Pancreas (tissue), 10 donors: ENCODE measurements at regions not wholly inside any gene's neighbourhood (a gene's known extent, or its start where the extent isn't known, plus 50 kb on each side); places are given as distances from the start of the nearest gene placed in this dataset.

Experiments
- ATAC-seq, 4 donors: fragments of 200-7000 bp; cut with Tn5 transposase; one replicate each; pipeline versions ENCODE4 v1.8.0 to v1.9.1; 2020; ENCODE audit warnings: mild to moderate bottlenecking in 4 of 4, moderate library complexity in 4 of 4
- DNase-seq, 6 donors: peaks; one replicate each; pipeline ENCODE4 v3.0.0-alpha.2; 2020
- FAIRE-seq: peaks from 2 replicates; lab custom pipeline; 2012; peaks lifted over from hg19 to GRCh38; lab: Jason Lieb, UNC
- H3K27ac ChIP-seq, 4 donors: fragments of 200-600 bp; sonication (generic); 1 replicate in 3 of 4; 2 replicates in 1 of 4; pipeline versions ENCODE4 v1.5.0 to v1.8.0; 2020
- H3K27me3 ChIP-seq, 4 donors: fragments of 200-600 bp; one replicate each; pipeline ENCODE4 v1.8.0; 2021
- H3K36me3 ChIP-seq, 3 donors: fragments of 200-600 bp; sonication (generic) in 1 of 3; one replicate each; pipeline versions ENCODE4 v1.5.0 to v1.8.0; 2020 to 2021
- H3K4me1 ChIP-seq, 3 donors: fragments of 200-600 bp; one replicate each; pipeline ENCODE4 v1.8.0; 2021
- H3K4me3 ChIP-seq, 4 donors: fragments of 200-600 bp; sonication (generic) in 2 of 4; one replicate each; pipeline versions ENCODE4 v1.5.0 to v1.8.0; 2020 to 2021
- H3K9me3 ChIP-seq, 4 donors: fragments of 200-600 bp; one replicate each; pipeline ENCODE4 v1.8.0; 2021
- CTCF ChIP-seq, 4 donors: fragments of 200-600 bp; sonication (generic) in 3 of 4; IDR thresholded peaks; one replicate each; pipeline versions ENCODE4 v1.5.0 to v1.8.0; 2021; ENCODE audit warnings: antibody characterized with exemption in 4 of 4
- WGBS, 2 donors: extraction: QIAGEN DNeasy Blood & Tissue Kit; methylation state at CpG; one replicate each; pipeline ENCODE4 v1.1.7; 2013; 5-methylcytosine and 5-hydroxymethylcytosine counted together
- intact Hi-C, 3 donors: fragments of 100-400 bp; cut with DNase I; formaldehyde crosslinking; loops; one replicate each; pipeline versions ENCODE4 v1.11.1 to v1.14.2; 2022
- donor health status: healthy with polysubstance abuse.
- donor health status: DM: no; HTN: no; CAD: no; lungs with moderate emphysema.
- donor health status: DM: no; HTN: no; CAD: no.
- donor health status: control.
- donor health status: control.
- donor health status: Bipolar disorder and iron deficiency.
- donor health status: DM: yes; HTN: yes; CAD: no.
- donor health status: DM: no; HTN: no; CAD: no.
- donor health status: DM: no; HTN: no; CAD: no.
- donor health status: DM: yes; HTN: yes; CAD: no.

GRCh38 chr7:36013246-36014014 is 139.6 kb upstream of the EEPD1 start:
- no peak for TF ChIP-seq CTCF (IDR thresholded peaks at IDR 0.05)
- Histone ChIP-seq H3K4me1 (no peaks in the 10 kb centered on the region), H3K9me3 (no peaks in the 10 kb centered on the region), H3K4me3 (no peak overlapping the region), H3K36me3 (no peaks in the 10 kb centered on the region), H3K27ac (no peak overlapping the region), H3K27me3 (no peaks in the 10 kb centered on the region)
- DNase-seq, result no peak
- no peak for ATAC-seq
- intact Hi-C loops, result no loop called here
- FAIRE-seq, result no peak
- 83 to 86% methylated on average over 7 of the region's 7 CpGs for WGBS, 2 donors

- Histone ChIP-seq H3K4me1 (no peaks in the 10 kb centered on the region), H3K27ac (no peak overlapping the region), H3K9me3 (no peaks in the 10 kb centered on the region), H3K36me3 (no peaks in the 10 kb centered on the region), H3K4me3 (no peak overlapping the region), H3K27me3 (no peaks in the 10 kb centered on the region)
- FAIRE-seq (no peak), ATAC-seq (no peak), DNase-seq (no peak)
- 89 to 93% methylated on average over 9 of the region's 9 CpGs for WGBS, 2 donors
- TF ChIP-seq CTCF (IDR thresholded peaks at IDR 0.05), result no peak
- intact Hi-C loops, result no loop called here
These were observed 138.1 kb upstream of the EEPD1 start for GRCh38 chr7:36014961-36015360.

- no peaks in the 10 kb centered on the region for H3K9me3 ChIP-seq
- 63 to 78% methylated on average over 2 of the region's 2 CpGs for WGBS, 2 donors
- no peak for FAIRE-seq
- H3K4me3 ChIP-seq, result no peak overlapping the region
- H3K36me3 ChIP-seq, result no peaks in the 10 kb centered on the region
- H3K4me1 ChIP-seq, result no peaks in the 10 kb centered on the region
- no peak for DNase-seq
- no peak for TF ChIP-seq CTCF (IDR thresholded peaks at IDR 0.05)
- H3K27me3 ChIP-seq, result no peaks in the 10 kb centered on the region
- ATAC-seq, result no peak
- intact Hi-C loops, result no loop called here
- H3K27ac ChIP-seq, result no peak overlapping the region
These were observed 137.3 kb upstream of the EEPD1 start for GRCh38 chr7:36015733-36016132.

GRCh38 chr7:36016648-36017047 is 136.4 kb upstream of the EEPD1 start:
- DNase-seq, result no peak
- TF ChIP-seq CTCF (IDR thresholded peaks at IDR 0.05), result no peak
- intact Hi-C loops, result no loop called here
- WGBS, 2 donors, result 92 to 93% methylated on average over 4 of the region's 4 CpGs
- H3K4me3 ChIP-seq, result no peak overlapping the region
- no peak overlapping the region for H3K27ac ChIP-seq
- ATAC-seq, result no peak
- FAIRE-seq, result no peak
- no peaks in the 10 kb centered on the region for H3K27me3 ChIP-seq
- H3K36me3 ChIP-seq, result no peaks in the 10 kb centered on the region
- no peaks in the 10 kb centered on the region for H3K4me1 ChIP-seq
- no peaks in the 10 kb centered on the region for H3K9me3 ChIP-seq

- TF ChIP-seq CTCF (IDR thresholded peaks at IDR 0.05), result no peak
- Histone ChIP-seq H3K27ac (no peak overlapping the region), H3K27me3 (no peaks in the 10 kb centered on the region), H3K36me3 (no peaks in the 10 kb centered on the region), H3K4me1 (no peaks in the 10 kb centered on the region), H3K9me3 (no peaks in the 10 kb centered on the region), H3K4me3 (no peak overlapping the region)
- intact Hi-C loops, result no loop called here
- no peak for DNase-seq
- ATAC-seq, result no peak
- 86 to 90% methylated on average over 7 of the region's 7 CpGs for WGBS, 2 donors
- no peak for FAIRE-seq
These were observed 135.9 kb upstream of the EEPD1 start for GRCh38 chr7:36017111-36017510.
